ENCODE measurements at regions not wholly inside any gene's neighbourhood (a gene's known extent, or its start where the extent isn't known, plus 50 kb on each side); places are given as distances from the start of the nearest gene placed in this dataset.

DNA sequence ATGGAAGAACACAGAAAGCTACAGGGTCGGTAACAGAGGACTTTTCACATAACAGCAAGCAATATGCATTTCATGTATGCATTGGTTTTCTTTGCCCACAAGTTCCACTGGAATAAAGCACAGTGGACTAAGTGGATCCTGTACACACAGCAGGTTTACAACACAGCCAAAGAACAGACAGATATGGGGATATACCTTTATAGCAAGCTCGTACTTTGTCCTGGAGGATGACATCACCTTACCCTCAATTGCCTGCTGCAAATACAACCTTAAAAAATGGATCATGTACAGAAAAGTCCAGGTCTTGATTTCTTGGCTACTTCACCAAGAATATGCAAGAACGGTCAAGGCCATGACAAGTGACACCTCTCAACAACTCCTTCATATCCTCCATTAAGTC lies 1445.5 kb downstream of the MAT2B start:
- Histone ChIP-seq H3K27ac (ENCODE audit: low read length) (no peak overlapping the region), H3K9me3 (ENCODE audit: control insufficient read depth in 2 of 2, low read length in 2 of 2) (no peaks in the 10 kb centered on the region), H3K4me3 (ENCODE audit: low read length in 2 of 2) (no peak overlapping the region), H3K27me3 (ENCODE audit: control insufficient read depth in 1 of 2, insufficient read depth in 2 of 2, low read length in 2 of 2) (no peaks in the 10 kb centered on the region), H3K4me1 (ENCODE audit: control insufficient read depth, insufficient read depth, low read length) (no peaks in the 10 kb centered on the region), H3K9ac (ENCODE audit: low read length in 2 of 2) (no peak overlapping the region), H3K36me3 (ENCODE audit: control insufficient read depth in 2 of 2, insufficient read depth in 2 of 2, low read length in 2 of 2) (no peaks in the 10 kb centered on the region)

- Histone ChIP-seq H3K27me3 (ENCODE audit: control insufficient read depth in 1 of 2, insufficient read depth in 2 of 2, low read length in 2 of 2) (no peaks in the 10 kb centered on the region), H3K4me1 (ENCODE audit: control insufficient read depth, insufficient read depth, low read length) (no peaks in the 10 kb centered on the region), H3K36me3 (ENCODE audit: control insufficient read depth in 2 of 2, insufficient read depth in 2 of 2, low read length in 2 of 2) (no peaks in the 10 kb centered on the region), H3K9me3 (ENCODE audit: control insufficient read depth in 2 of 2, low read length in 2 of 2) (no peaks in the 10 kb centered on the region), H3K4me3 (ENCODE audit: low read length in 2 of 2) (no peak overlapping the region), H3K27ac (ENCODE audit: low read length) (no peak overlapping the region), H3K9ac (ENCODE audit: low read length in 2 of 2) (no peak overlapping the region)
Observed at GRCh38 chr5:164951570-164951969, 1446.2 kb downstream of the MAT2B start.

DNA sequence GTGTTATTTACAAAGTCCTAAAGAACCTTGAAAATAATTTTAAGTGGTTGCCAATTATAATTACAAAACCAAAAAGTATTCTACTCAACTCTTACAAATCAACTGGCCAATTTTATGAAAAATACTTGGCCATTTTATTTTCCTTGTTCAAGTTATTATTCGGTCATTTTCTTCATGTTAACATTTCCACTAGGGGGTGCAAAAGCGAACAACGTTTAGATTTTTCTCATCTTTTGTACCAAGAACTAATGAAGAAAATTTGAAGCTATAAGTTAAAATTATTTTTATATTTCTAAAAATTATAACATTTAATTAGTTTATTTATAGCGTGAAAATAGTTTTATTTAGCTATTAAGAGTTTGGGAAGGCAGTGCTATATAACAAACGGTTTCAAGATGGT lies 1453.3 kb downstream of the MAT2B start:
- Histone ChIP-seq H3K27me3 (ENCODE audit: control insufficient read depth in 1 of 2, insufficient read depth in 2 of 2, low read length in 2 of 2) (no peaks in the 10 kb centered on the region), H3K36me3 (ENCODE audit: control insufficient read depth in 2 of 2, insufficient read depth in 2 of 2, low read length in 2 of 2) (no peaks in the 10 kb centered on the region), H3K9me3 (ENCODE audit: control insufficient read depth in 2 of 2, low read length in 2 of 2) (no peaks in the 10 kb centered on the region), H3K27ac (ENCODE audit: low read length) (no peak overlapping the region), H3K4me3 (ENCODE audit: low read length in 2 of 2) (no peak overlapping the region), H3K4me1 (ENCODE audit: control insufficient read depth, insufficient read depth, low read length) (no peaks in the 10 kb centered on the region), H3K9ac (ENCODE audit: low read length in 2 of 2) (no peak overlapping the region)

- Histone ChIP-seq H3K9me3 (ENCODE audit: control insufficient read depth in 2 of 2, low read length in 2 of 2) (no peaks in the 10 kb centered on the region), H3K36me3 (ENCODE audit: control insufficient read depth in 2 of 2, insufficient read depth in 2 of 2, low read length in 2 of 2) (no peaks in the 10 kb centered on the region), H3K4me3 (ENCODE audit: low read length in 2 of 2) (no peak overlapping the region), H3K9ac (ENCODE audit: low read length in 2 of 2) (no peak overlapping the region), H3K27ac (ENCODE audit: low read length) (no peak overlapping the region), H3K4me1 (ENCODE audit: control insufficient read depth, insufficient read depth, low read length) (no peaks in the 10 kb centered on the region), H3K27me3 (ENCODE audit: control insufficient read depth in 1 of 2, insufficient read depth in 2 of 2, low read length in 2 of 2) (no peaks in the 10 kb centered on the region)
Observed at GRCh38 chr5:164959761-164960160, 1454.3 kb downstream of the MAT2B start.

DNA sequence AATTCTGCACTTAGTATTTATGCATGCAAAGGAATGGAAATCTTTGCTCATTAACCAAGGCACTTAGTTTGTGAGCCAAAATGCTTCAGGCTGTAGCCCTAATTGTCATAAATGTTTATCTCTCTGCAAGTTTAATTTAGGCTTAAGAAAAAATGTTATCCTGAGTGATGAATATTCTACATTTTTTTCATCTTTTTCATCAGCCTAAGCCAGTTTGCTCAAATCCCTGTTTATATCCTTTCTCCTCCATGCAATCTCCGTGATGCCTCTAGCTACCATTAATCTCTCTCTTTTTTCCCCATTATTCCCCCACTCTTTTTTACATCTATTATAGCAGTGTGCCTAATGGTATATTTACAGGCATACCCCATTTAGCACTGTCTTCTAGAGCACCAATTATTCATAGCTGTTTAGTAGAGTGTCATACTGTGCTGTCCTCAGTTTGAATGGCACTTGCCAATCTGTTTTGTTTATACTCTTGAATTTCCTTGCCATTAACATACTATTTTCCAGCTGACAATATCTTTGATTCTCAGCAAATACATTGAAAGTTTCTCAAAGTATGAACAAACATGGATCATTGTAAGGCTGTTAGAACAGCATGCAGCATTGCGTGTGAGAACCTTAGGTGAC lies 1457.0 kb downstream of the MAT2B start:
- H3K4me3 ChIP-seq (ENCODE audit: low read length in 2 of 2): no peak overlapping the region
- H3K36me3 ChIP-seq (ENCODE audit: control insufficient read depth in 2 of 2, insufficient read depth in 2 of 2, low read length in 2 of 2): no peaks in the 10 kb centered on the region
- H3K27me3 ChIP-seq (ENCODE audit: control insufficient read depth in 1 of 2, insufficient read depth in 2 of 2, low read length in 2 of 2): no peaks in the 10 kb centered on the region
- H3K4me1 ChIP-seq (ENCODE audit: control insufficient read depth, insufficient read depth, low read length): no peaks in the 10 kb centered on the region
- H3K9ac ChIP-seq (ENCODE audit: low read length in 2 of 2): no peak overlapping the region
- no peak overlapping the region for H3K27ac ChIP-seq (ENCODE audit: low read length)
- no peaks in the 10 kb centered on the region for H3K9me3 ChIP-seq (ENCODE audit: control insufficient read depth in 2 of 2, low read length in 2 of 2)

GRCh38 chr5:164966611-164967010 lies 1461.2 kb downstream of the MAT2B start:
- H3K4me3 ChIP-seq (ENCODE audit: low read length in 2 of 2): no peak overlapping the region
- no peaks in the 10 kb centered on the region for H3K4me1 ChIP-seq (ENCODE audit: control insufficient read depth, insufficient read depth, low read length)
- no peak overlapping the region for H3K27ac ChIP-seq (ENCODE audit: low read length)
- H3K27me3 ChIP-seq (ENCODE audit: control insufficient read depth in 1 of 2, insufficient read depth in 2 of 2, low read length in 2 of 2): no peaks in the 10 kb centered on the region
- H3K9me3 ChIP-seq (ENCODE audit: control insufficient read depth in 2 of 2, low read length in 2 of 2): no peaks in the 10 kb centered on the region
- no peak overlapping the region for H3K9ac ChIP-seq (ENCODE audit: low read length in 2 of 2)
- H3K36me3 ChIP-seq (ENCODE audit: control insufficient read depth in 2 of 2, insufficient read depth in 2 of 2, low read length in 2 of 2): no peaks in the 10 kb centered on the region

DNA sequence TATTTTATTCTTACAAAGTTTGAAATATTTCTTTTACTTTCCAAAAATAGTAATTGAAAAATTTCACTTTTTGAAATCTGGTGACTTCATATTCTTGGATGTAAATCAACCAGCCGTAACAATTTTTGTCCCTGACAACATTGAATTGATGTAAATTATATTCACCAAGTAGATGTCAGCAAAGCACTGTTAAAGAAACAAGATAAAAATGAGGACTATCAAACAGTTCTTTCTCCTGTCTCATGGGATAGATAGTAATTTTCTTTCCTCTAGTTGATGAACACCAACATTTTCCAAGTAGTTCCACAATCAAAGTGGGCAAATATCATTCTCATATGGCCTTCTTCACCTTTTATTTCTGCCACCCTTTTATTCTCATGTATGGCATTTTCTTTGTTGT lies 1461.9 kb downstream of the MAT2B start:
- Histone ChIP-seq H3K4me1 (ENCODE audit: control insufficient read depth, insufficient read depth, low read length) (no peaks in the 10 kb centered on the region), H3K4me3 (ENCODE audit: low read length in 2 of 2) (no peak overlapping the region), H3K9me3 (ENCODE audit: control insufficient read depth in 2 of 2, low read length in 2 of 2) (no peaks in the 10 kb centered on the region), H3K9ac (ENCODE audit: low read length in 2 of 2) (no peak overlapping the region), H3K36me3 (ENCODE audit: control insufficient read depth in 2 of 2, insufficient read depth in 2 of 2, low read length in 2 of 2) (no peaks in the 10 kb centered on the region), H3K27ac (ENCODE audit: low read length) (no peak overlapping the region), H3K27me3 (ENCODE audit: control insufficient read depth in 1 of 2, insufficient read depth in 2 of 2, low read length in 2 of 2) (no peaks in the 10 kb centered on the region)

DNA sequence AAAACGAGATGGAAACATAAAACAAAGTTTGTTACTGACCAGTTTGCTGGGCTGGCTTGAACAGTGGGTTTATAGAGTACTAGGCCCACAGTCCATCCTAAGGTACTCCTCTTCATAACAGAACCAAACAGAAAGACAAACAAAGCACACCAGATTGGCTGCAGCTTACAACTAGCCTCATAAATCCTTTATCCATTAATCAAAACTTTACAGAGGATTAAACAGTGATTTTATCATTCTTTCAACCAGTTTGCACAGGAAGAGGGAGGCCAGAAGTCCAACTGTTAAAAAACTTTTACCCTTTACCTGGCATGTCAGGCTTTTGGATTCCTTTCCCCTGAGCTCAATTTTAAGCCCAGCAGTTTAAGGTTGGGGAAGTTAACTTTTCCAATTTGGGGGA lies 1467.6 kb downstream of the MAT2B start:
- no peak overlapping the region for H3K4me3 ChIP-seq (ENCODE audit: low read length in 2 of 2)
- peaks cover 0 to 3% of the 10 kb centered on the region in 2 donors for H3K9me3 ChIP-seq (ENCODE audit: control insufficient read depth in 2 of 2, low read length in 2 of 2)
- no peaks in the 10 kb centered on the region for H3K4me1 ChIP-seq (ENCODE audit: control insufficient read depth, insufficient read depth, low read length)
- no peaks in the 10 kb centered on the region for H3K27me3 ChIP-seq (ENCODE audit: control insufficient read depth in 1 of 2, insufficient read depth in 2 of 2, low read length in 2 of 2)
- H3K36me3 ChIP-seq (ENCODE audit: control insufficient read depth in 2 of 2, insufficient read depth in 2 of 2, low read length in 2 of 2): no peaks in the 10 kb centered on the region
- no peak overlapping the region for H3K27ac ChIP-seq (ENCODE audit: low read length)
- H3K9ac ChIP-seq (ENCODE audit: low read length in 2 of 2): no peak overlapping the region

DNA sequence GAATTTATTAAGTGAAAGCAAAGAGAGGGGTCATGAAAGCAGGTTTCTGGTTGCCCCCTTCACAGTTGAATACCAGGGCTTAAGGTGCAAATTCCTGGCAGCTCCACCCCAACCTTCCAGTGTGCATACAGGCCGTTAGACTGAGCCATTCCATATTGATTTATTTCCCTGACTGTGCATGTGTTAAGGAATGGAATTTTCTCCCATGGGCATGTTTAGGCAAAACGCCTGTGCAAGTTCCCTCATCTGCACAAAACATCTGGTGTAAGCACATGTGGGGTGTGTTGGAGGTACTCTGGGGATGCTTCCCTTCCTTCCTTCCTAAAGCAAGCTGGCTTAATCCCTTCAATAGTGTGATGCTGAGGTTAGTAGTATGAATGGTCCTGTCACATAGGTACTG lies 1470.6 kb downstream of the MAT2B start:
- peaks cover 0 to 3% of the 10 kb centered on the region in 2 donors for H3K9me3 ChIP-seq (ENCODE audit: control insufficient read depth in 2 of 2, low read length in 2 of 2)
- no peaks in the 10 kb centered on the region for H3K4me1 ChIP-seq (ENCODE audit: control insufficient read depth, insufficient read depth, low read length)
- no peak overlapping the region for H3K9ac ChIP-seq (ENCODE audit: low read length in 2 of 2)
- H3K36me3 ChIP-seq (ENCODE audit: control insufficient read depth in 2 of 2, insufficient read depth in 2 of 2, low read length in 2 of 2): no peaks in the 10 kb centered on the region
- H3K27ac ChIP-seq (ENCODE audit: low read length): no peak overlapping the region
- no peaks in the 10 kb centered on the region for H3K27me3 ChIP-seq (ENCODE audit: control insufficient read depth in 1 of 2, insufficient read depth in 2 of 2, low read length in 2 of 2)
- H3K4me3 ChIP-seq (ENCODE audit: low read length in 2 of 2): no peak overlapping the region

- H3K27me3 ChIP-seq (ENCODE audit: control insufficient read depth in 1 of 2, insufficient read depth in 2 of 2, low read length in 2 of 2): no peaks in the 10 kb centered on the region
- H3K4me1 ChIP-seq (ENCODE audit: control insufficient read depth, insufficient read depth, low read length): no peaks in the 10 kb centered on the region
- H3K27ac ChIP-seq (ENCODE audit: low read length): no peak overlapping the region
- H3K36me3 ChIP-seq (ENCODE audit: control insufficient read depth in 2 of 2, insufficient read depth in 2 of 2, low read length in 2 of 2): no peaks in the 10 kb centered on the region
- H3K4me3 ChIP-seq (ENCODE audit: low read length in 2 of 2): no peak overlapping the region
- no peaks in the 10 kb centered on the region for H3K9me3 ChIP-seq (ENCODE audit: control insufficient read depth in 2 of 2, low read length in 2 of 2)
- H3K9ac ChIP-seq (ENCODE audit: low read length in 2 of 2): no peak overlapping the region
Observed at GRCh38 chr5:164980480-164980879, 1475.1 kb downstream of the MAT2B start.

DNA sequence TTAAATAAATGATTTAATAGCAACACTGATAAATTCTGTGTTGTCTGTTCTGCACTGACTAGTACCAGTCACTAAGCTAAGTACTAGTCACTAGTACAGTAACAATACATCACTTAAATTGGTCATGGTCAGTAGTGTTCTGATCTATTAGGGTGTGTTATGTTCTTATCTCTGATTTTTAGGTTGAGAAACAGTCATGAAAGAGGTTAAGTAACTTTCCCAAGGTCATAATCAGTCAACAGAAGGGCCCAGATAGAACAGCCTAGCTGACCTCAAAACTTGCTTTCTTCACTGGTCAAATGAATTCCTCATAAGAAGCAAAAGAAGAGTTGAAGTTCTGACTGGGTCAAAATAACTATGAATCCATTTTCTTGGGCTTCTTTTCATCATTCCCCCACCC lies 1492.7 kb downstream of the MAT2B start:
- Histone ChIP-seq H3K27me3 (ENCODE audit: control insufficient read depth in 1 of 2, insufficient read depth in 2 of 2, low read length in 2 of 2) (no peaks in the 10 kb centered on the region), H3K4me1 (ENCODE audit: control insufficient read depth, insufficient read depth, low read length) (no peaks in the 10 kb centered on the region), H3K9me3 (ENCODE audit: control insufficient read depth in 2 of 2, low read length in 2 of 2) (no peaks in the 10 kb centered on the region), H3K9ac (ENCODE audit: low read length in 2 of 2) (no peak overlapping the region), H3K36me3 (ENCODE audit: control insufficient read depth in 2 of 2, insufficient read depth in 2 of 2, low read length in 2 of 2) (no peaks in the 10 kb centered on the region), H3K4me3 (ENCODE audit: low read length in 2 of 2) (no peak overlapping the region), H3K27ac (ENCODE audit: low read length) (no peak overlapping the region)

Measured in stomach smooth muscle (tissue), 2 donors.